ENCODE measurements at regions not wholly inside any gene's neighbourhood (a gene's known extent, or its start where the extent isn't known, plus 50 kb on each side); places are given as distances from the start of the nearest gene placed in this dataset.

DNA sequence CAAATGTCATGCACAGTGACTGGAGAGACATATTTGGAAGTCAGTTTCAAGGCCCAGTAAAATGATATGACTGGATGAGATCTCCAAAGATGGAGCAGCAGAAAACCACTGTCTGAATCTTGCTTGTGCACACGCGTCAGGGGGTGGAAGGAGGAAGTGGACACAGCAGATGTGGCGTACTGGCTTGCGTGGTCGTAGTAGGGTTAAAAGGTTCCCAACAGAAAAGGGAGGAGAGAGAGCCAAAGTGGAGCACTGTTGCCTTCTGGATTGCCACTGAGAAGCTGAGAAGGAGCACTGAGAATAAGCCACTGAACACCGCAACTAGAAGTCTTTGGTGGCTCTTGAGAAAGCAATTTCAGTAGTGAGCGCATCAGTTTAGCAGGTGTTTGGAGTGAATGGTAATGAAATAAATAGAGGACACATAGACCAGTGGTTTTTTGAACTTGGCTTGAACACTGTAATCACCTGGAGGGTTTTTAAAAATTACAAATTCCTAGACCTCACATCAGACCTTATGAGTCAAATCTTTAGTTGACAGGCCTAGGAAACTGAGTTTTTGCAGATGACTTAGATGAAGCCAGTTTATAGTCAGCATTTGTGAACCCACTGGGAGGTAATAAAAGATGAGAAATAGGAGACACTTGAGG lies 227.3 kb downstream of the PTEN start:
- Mint-ChIP-seq H3K27ac (peak overlapping the region; percentile 21), H3K4me3 (no peak overlapping the region), H3K27me3 (no peaks in the 10 kb centered on the region), H3K4me1 (peaks cover 37% of the 10 kb centered on the region), H3K9me3 (ENCODE audit: insufficient read depth) (no peaks in the 10 kb centered on the region)
- peak overlapping the region; percentile 32 for H2AFZ ChIP-seq (ENCODE audit: insufficient read depth, low read depth, low read length, poor library complexity, severe bottlenecking)
- H3K9me3 ChIP-seq (ENCODE audit: control extremely low read depth in 1 of 3, control insufficient read depth in 2 of 3, insufficient read depth in 1 of 3, low read length in 2 of 3) = no peaks in the 10 kb centered on the region
- intact Hi-C loops (cut with micrococcal nuclease) = loop anchor here (1.0 kb wide), 1 partner anchor 18 kb away; no protein-coding TSS in a partner anchor
- H3K27ac ChIP-seq (ENCODE audit: low read length in 2 of 2) = peak overlapping the region; percentile 39 to 57
- H3K9ac ChIP-seq (ENCODE audit: low read length) = no peak overlapping the region
- TF ChIP-seq EZH2 (IDR thresholded peaks at IDR 0.05; ENCODE audit: borderline replicate concordance, insufficient read depth, low read depth, low read length, poor library complexity, severe bottlenecking) = no peak
- TF ChIP-seq, protein P1, sequence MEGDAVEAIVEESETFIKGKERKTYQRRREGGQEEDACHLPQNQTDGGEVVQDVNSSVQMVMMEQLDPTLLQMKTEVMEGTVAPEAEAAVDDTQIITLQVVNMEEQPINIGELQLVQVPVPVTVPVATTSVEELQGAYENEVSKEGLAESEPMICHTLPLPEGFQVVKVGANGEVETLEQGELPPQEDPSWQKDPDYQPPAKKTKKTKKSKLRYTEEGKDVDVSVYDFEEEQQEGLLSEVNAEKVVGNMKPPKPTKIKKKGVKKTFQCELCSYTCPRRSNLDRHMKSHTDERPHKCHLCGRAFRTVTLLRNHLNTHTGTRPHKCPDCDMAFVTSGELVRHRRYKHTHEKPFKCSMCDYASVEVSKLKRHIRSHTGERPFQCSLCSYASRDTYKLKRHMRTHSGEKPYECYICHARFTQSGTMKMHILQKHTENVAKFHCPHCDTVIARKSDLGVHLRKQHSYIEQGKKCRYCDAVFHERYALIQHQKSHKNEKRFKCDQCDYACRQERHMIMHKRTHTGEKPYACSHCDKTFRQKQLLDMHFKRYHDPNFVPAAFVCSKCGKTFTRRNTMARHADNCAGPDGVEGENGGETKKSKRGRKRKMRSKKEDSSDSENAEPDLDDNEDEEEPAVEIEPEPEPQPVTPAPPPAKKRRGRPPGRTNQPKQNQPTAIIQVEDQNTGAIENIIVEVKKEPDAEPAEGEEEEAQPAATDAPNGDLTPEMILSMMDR (IDR thresholded peaks at IDR 0.05) = no peak
- no peak overlapping the region for H3K4me3 ChIP-seq (ENCODE audit: control extremely low read depth in 1 of 5, extremely low read depth in 1 of 5, insufficient read depth in 1 of 5, low read depth in 2 of 5, low read length in 4 of 5)
- no peaks in the 10 kb centered on the region for H3K36me3 ChIP-seq (replicated peaks in 1 of 2; ENCODE audit: control extremely low read depth in 1 of 2, control insufficient read depth in 1 of 2, extremely low read depth in 1 of 2, insufficient read depth in 2 of 2, low read length in 1 of 2)
- H3K4me2 ChIP-seq (replicated peaks; ENCODE audit: low read depth, low read length, poor library complexity, severe bottlenecking) = peak overlapping the region; percentile 34
- 24% methylated on average over 6 of the region's 7 CpGs for WGBS (ENCODE audit: insufficient coverage)
- no peaks in the 10 kb centered on the region for H3K27me3 ChIP-seq (replicated peaks in 1 of 4; ENCODE audit: control extremely low read depth in 1 of 4, control insufficient read depth in 3 of 4, insufficient read depth in 4 of 4, low read length in 3 of 4)
- no peaks in the 10 kb centered on the region for H4K20me1 ChIP-seq (ENCODE audit: control insufficient read depth, insufficient read depth, low read length, poor library complexity, severe bottlenecking)
- peaks cover 28 to 29% of the 10 kb centered on the region in 2 donors for H3K4me1 ChIP-seq (ENCODE audit: control insufficient read depth in 2 of 2, insufficient read depth in 2 of 2, low read length in 2 of 2)
- H3K79me2 ChIP-seq (ENCODE audit: control insufficient read depth, insufficient read depth, low read length) = no peaks in the 10 kb centered on the region
- CTCF ChIA-PET = interaction anchor here (0.7 to 3.6 kb wide), 9 partner anchors 9 to 298 kb away, joined by 3 to 23 read pairs (median 4); no protein-coding TSS in a partner anchor
- DNase-seq = no peak
- ATAC-seq (ENCODE audit: low read depth) = no peak
- POLR2A ChIA-PET = interaction anchor here (1.6 kb wide), 1 partner anchor 228 kb away, joined by 5 read pairs; no protein-coding TSS in a partner anchor

DNA sequence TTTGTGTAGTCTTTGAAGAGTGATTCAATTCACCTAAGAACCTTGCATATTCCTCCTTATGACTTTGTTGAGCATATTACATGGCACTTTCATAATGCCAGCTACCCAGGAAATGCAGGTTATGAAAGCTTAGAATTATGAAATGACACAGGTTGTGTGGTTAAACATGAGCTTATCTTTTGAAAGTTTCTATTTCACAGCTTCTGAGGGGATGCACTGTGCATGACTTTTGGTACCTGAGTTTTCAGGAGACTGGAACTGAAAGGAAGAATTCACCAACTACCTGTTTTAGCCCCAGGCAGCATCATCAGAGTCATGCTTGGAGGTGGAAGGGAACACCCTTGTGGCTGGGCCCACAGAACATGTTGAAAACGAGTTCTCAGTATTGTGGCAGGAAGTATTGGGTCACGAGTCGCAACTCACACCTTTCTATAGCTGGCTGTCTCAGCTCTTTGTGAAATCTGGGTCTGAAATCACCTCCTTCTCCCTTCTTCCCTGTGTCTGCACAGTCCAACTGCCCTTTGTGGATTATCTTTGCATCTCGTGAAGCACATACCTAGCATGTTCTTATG lies 228.2 kb downstream of the PTEN start:
- peak overlapping the region; percentile 39 to 57 for H3K27ac ChIP-seq (ENCODE audit: low read length in 2 of 2)
- WGBS (ENCODE audit: insufficient coverage) = 0% methylated on average over 3 of the region's 4 CpGs
- no peaks in the 10 kb centered on the region for H4K20me1 ChIP-seq (ENCODE audit: control insufficient read depth, insufficient read depth, low read length, poor library complexity, severe bottlenecking)
- peak; percentile 86 for ATAC-seq (ENCODE audit: low read depth)
- H3K4me3 ChIP-seq (ENCODE audit: control extremely low read depth in 1 of 5, extremely low read depth in 1 of 5, insufficient read depth in 1 of 5, low read depth in 2 of 5, low read length in 4 of 5) = no peak overlapping the region
- H3K4me1 ChIP-seq (ENCODE audit: control insufficient read depth in 2 of 2, insufficient read depth in 2 of 2, low read length in 2 of 2) = peaks cover 28 to 29% of the 10 kb centered on the region in 2 donors
- Mint-ChIP-seq H3K27me3 (no peaks in the 10 kb centered on the region), H3K4me3 (no peak overlapping the region), H3K27ac (peak overlapping the region; percentile 79), H3K4me1 (peaks cover 37% of the 10 kb centered on the region), H3K9me3 (ENCODE audit: insufficient read depth) (no peaks in the 10 kb centered on the region)
- ChIA-PET CTCF (interaction anchor here (0.7 to 3.6 kb wide), 11 partner anchors 9 to 297 kb away, joined by 3 to 23 read pairs (median 4); no protein-coding TSS in a partner anchor), POLR2A (interaction anchor here (0.6 to 1.6 kb wide), 4 partner anchors 14 to 1582 kb away, joined by 3 to 5 read pairs (median 3); no protein-coding TSS in a partner anchor)
- DNase-seq = peak; percentile 81
- peak overlapping the region; percentile 34 for H3K4me2 ChIP-seq (replicated peaks; ENCODE audit: low read depth, low read length, poor library complexity, severe bottlenecking)
- no peak overlapping the region for H2AFZ ChIP-seq (ENCODE audit: insufficient read depth, low read depth, low read length, poor library complexity, severe bottlenecking)
- H3K27me3 ChIP-seq (replicated peaks in 1 of 4; ENCODE audit: control extremely low read depth in 1 of 4, control insufficient read depth in 3 of 4, insufficient read depth in 4 of 4, low read length in 3 of 4) = no peaks in the 10 kb centered on the region
- H3K79me2 ChIP-seq (ENCODE audit: control insufficient read depth, insufficient read depth, low read length) = no peaks in the 10 kb centered on the region
- no peak overlapping the region for H3K9ac ChIP-seq (ENCODE audit: low read length)
- H3K36me3 ChIP-seq (replicated peaks in 1 of 2; ENCODE audit: control extremely low read depth in 1 of 2, control insufficient read depth in 1 of 2, extremely low read depth in 1 of 2, insufficient read depth in 2 of 2, low read length in 1 of 2) = no peaks in the 10 kb centered on the region
- no peaks in the 10 kb centered on the region for H3K9me3 ChIP-seq (ENCODE audit: control extremely low read depth in 1 of 3, control insufficient read depth in 2 of 3, insufficient read depth in 1 of 3, low read length in 2 of 3)
- intact Hi-C loops (cut with micrococcal nuclease) = loop anchor here (1.0 kb wide), 1 partner anchor 17 kb away; no protein-coding TSS in a partner anchor
- no peak for TF ChIP-seq EZH2 (IDR thresholded peaks at IDR 0.05; ENCODE audit: borderline replicate concordance, insufficient read depth, low read depth, low read length, poor library complexity, severe bottlenecking)
- TF ChIP-seq, protein P1 (IDR thresholded peaks at IDR 0.05) = no peak

Measured in B cell (primary cell).